Midbrain (tissue), 1 donor: ENCODE measurements at regions not wholly inside any gene's neighbourhood (a gene's known extent, or its start where the extent isn't known, plus 50 kb on each side); places are given as distances from the start of the nearest gene placed in this dataset.
"Not testable (repeated sequence)": the region's sequence is repeated elsewhere in the genome, so short reads cannot be mapped to it uniquely, and the experiment has no call there.

ENCODE experiments used
- DNase-seq: peaks from one replicate; lab custom pipeline; 2025; lab: John Stamatoyannopoulos, UW

GRCh38 chr1:243996223-243996622 lies 54.9 kb upstream of the ZBTB18 start:
- DNase-seq, result no peak

DNA sequence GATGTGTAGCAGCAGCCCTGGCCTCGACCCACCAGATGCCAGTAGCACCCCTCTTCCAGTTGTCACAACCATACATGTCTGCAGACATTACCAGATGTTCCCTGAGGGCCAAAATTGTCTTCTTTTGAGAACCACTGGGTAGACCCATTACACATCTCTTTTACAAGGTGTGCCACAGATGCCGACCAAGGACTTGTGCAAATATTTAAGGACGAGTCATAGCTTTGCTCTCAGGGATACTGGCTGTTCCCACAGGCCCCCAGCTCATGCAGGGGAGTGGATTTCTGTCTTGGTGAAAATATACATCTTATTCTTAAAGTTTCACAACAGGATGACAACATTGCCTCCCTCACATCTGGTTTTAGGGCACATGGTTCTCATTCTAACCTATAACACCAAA lies 59.4 kb upstream of the ZBTB18 start:
- no peak for DNase-seq

GRCh38 chr1:243984788-243985187 lies 66.3 kb upstream of the ZBTB18 start:
- no peak for DNase-seq

DNA sequence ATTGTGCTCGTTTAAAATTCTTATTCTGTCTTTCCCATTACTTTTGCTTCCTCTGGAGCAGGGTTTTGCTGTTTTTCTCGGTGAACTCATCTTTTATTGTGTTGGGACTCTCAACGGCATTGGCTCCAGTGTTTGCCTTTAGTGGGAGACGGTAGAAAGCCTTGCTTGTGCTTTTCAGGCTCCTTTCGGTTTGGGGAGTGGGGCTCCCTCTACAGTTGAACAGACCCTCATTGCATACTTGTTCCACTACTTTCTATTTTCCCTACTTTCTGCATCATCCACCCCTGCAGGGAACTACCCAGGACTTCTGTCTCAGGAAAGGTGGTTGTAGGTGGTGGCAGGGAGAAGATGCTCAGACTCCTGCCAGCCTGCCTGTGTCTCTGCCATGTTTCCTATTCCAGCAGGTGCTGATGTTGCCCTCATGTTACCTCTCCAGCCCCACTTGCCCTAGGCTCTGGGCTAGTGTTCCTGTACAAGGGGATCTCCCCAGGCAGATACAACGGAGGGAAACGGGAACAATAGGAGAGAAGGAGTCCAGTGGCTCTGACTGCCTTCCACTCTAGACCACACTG lies 68.5 kb upstream of the ZBTB18 start:
- no peak for DNase-seq

DNA sequence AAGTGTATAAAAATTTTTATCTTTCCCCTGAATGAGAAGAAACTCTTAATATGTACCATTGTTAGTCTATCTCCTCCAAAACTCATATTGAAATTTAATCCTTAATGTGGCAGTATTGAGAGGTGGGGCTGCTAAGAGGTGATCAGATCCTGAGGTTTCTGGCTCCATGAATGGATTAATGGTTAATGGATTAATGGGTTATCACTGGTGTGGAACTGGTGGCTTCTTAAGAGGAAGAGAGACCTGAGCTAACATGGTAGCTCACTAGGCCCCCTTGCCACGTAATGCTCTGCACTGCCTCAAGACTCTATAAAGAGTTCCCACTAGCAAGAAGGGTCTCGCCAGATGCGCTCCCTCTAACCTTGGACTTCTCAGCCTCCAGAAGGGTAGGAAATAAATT lies 70.6 kb upstream of the ZBTB18 start:
- no peak for DNase-seq

DNA sequence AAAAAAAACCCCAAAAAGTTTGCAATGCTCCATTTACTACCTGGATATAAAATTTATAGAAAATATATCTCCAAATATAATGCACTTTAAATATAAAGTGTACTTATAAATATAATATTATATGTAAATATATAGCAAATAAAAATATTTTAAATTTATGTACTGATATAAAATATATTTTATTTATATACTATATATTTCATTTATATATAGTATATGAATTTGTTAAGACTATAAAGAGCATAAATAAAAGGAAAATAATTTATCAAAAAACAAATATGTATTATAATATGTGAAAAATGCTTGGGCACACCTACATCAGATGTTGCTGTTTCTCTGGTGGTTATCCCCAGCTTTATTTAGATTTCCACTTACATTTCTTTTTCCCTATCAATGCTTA lies 71.0 kb upstream of the ZBTB18 start:
- no peak for DNase-seq

- no peak for DNase-seq
Observed at GRCh38 chr1:243979396-243979795, 71.7 kb upstream of the ZBTB18 start.

GRCh38 chr1:243977094-243977493 lies 74.0 kb upstream of the ZBTB18 start:
- no peak for DNase-seq

DNA sequence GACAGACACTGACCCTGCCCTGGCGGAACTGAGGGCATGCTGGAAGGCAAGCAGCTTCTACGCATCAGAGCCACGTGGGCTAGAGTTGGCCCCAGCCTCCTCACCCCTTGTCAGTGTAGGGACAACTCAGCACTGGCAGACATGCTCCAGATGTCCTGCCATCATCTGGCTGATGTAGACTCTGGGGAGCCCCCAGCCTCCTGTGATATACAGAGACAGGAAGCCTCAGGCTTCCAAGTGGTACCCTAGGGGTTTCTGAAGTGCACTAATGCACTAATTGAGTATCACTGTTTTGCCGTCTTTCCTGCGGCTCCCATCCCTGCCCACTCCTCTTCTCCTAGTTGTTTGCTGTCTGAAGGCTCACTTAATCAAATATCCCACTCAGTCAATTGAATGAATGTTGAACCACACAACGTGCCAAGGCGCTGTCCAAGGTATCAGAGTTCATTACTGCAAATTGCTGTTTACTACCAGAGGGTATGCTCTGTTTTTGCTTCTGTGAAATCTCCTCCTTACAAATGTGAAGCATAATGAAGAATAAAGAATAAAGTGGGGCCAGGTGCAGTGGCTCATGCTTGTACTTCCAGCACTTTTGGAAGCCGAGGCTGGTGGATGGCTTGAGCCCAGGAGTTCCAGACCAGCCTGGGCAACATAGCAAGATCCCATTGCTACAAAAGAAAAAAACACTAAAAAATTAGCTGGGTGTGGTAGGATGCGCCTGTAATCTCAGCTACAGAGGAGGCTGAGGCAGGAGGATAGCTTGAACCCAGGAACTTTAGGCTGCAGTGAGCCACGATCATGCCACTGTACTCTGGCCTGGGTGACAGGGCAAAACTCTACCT lies 76.4 kb upstream of the ZBTB18 start:
- DNase-seq, result no peak

DNA sequence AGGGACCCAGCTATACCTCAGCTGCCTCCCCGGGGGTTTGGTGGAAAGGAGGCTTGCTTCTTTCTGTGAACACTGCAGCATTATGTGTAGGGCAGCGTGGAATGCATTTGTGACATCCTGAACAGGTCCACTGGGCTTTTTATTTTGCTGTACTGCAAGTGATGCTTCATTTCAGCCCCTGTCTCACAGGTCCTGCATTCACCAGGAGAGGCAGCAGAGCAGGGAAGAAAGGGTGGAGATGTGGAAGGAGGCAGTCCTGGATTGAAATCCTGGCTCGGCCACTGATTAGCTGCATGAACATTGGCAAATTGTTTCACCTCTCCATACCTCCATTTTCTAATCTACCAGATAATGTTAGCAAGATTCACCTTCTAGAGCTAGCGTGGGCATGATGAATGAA lies 77.9 kb upstream of the ZBTB18 start:
- no peak for DNase-seq

DNA sequence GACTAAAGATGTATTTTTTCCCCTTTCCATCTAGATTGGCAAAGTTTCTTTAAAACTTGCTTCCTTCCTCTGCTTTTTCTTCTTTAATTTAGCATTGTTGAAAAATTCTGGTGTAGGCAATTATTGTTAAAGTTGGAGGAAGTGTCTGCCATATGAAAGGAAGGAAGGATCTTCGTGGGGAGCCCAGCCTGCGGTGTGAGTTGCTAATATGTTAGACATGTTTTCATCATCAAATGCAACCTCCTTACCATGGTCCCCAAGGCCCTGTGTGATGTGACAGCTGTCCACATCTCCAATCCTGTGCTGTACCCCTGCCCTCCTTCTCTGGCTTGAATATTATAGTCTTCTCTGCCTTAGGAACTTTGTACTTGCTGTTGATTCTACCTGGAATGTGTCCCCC lies 81.0 kb upstream of the ZBTB18 start:
- no peak for DNase-seq

DNA sequence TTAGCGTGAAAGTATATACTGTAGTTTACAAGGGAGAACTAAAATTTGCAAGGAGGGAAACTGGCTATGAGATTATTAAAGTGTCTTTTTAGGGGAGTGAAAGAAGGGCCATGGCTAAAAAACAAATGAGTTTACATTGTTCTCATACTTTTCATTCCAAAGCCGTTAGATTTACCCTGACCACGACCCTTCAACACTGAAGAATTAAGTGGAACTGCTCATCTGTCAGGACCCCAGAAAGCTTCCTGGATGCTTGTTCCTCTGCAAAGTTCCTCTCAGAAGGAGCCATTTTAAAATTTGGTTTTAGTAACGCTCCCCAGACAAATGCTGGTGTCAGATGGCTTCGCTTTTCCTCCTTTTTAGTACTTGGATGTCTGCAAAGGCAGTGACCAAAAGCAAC lies 82.7 kb upstream of the ZBTB18 start:
- DNase-seq, result no peak

DNA sequence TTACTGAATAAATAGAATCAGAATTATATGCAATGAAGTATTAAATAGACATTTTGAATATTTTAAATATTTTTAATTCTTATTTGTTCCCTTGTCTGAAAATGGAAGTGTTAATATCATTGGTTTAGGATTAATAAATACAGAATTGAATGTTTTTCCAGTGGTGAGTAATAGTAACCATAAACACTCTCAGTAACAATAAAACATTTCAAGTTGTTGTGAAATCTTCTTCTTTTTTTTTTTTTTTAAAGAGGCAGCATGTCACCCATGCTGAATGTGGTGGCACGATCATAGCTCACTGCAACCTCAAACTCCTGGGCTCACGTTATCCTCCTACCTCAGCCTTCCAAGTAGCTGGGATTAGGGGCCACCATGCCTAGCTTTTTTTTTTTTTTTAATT lies 86.2 kb upstream of the ZBTB18 start:
- no peak for DNase-seq

GRCh38 chr1:243963571-243963970 lies 87.5 kb upstream of the ZBTB18 start:
- no peak for DNase-seq

- no peak for DNase-seq
Observed at GRCh38 chr1:243962541-243962940, 88.5 kb upstream of the ZBTB18 start.

DNA sequence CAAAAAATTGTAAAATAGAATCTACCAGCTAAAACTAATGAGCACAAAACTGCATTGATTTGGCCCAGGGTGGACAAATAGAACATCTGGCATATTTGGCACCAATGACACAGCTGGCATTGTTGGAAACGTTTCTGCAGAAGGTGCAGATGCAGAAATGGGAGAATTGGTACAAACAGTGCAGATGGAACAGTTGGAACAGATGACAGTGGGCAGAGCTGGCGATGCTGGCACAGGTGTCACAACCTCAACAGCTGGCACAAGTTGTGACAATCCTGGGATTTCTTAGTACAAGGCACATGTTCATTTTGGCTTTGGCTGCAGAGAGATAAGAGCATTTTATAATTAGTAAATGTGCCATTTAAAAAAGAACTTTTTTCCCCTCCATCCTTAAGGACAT lies 91.1 kb upstream of the ZBTB18 start:
- peak; percentile 46 for DNase-seq

DNA sequence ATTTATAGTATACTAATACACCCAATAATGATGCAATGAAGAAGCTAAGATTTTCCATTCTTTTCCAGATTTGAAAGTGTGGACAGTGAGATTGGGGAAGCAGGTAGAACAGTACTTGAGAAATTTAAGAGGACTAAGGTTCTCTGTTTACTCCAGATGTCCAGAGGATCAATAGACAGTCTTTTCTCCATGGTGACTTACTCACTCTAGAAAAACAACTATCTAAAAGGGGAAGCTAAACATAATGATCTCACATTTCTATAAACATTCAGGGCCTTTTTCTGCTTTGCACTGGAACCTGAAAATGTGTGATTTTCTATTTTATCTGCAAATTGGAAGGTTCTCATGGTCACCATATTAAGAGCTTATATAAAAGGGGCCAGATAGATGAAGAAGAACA lies 93.9 kb upstream of the ZBTB18 start:
- DNase-seq, result no peak

GRCh38 chr1:243956450-243956849 lies 94.6 kb upstream of the ZBTB18 start:
- no peak for DNase-seq

- DNase-seq, result not testable (repeated sequence)
Observed at GRCh38 chr1:243951207-243951606, 99.9 kb upstream of the ZBTB18 start.

DNA sequence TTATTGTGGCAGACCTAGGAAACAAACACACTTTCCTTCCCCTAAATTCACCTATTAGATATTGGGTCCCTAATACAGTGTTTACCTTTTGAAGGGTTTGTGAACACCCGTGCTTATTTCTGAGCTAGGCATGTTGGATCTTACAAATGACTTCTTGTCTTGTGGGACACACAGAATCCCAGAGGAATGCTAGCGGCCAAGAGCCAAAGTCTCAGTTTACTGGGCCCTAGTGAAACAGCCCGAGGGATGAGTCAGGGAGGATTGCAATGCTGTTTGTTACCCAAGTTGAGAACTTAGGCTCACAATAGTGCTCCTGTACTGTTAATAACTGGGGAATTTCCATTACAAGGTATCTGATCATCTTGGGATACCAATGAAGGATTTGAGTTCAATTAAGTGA lies 100.1 kb upstream of the AKT3 start:
- no peak for DNase-seq

DNA sequence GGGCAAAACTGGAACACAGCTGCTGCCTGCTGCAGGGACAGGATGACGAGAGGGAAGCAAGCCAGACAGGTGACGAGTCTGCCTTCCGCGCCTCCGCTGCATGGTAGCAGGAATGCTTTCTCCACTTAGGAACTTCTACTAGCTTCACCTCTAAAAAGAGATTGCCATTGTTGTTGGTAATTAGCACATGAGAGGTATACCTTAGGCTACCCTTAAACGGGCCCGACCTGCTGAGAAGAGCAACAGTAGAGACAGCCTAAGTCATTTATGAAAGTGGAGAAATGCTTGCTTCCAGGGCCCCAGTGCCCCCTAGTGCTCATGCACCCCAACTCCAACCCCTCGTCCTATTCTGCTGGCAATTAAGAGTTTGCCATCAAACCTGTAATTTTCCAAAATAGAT lies 96.9 kb upstream of the AKT3 start:
- peak; percentile 14 for DNase-seq

DNA sequence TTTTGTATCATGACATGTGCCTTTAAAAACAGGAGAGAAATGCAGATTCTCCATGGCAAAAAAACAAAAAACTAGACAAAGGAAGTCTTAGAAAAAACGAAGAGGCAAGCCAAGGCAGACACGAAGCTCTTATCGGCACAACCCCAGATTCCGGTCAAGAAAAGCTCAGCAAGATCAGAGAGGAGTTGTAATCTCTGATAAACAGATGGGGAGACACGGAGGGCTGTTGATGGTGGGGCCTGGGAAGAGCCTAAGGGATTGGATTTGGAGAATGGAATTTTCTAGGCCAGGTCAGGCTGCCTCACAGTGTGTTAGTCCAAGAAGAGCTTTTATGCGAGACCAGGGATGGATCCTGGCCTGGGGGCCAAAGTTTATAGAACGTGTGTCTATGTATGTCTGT lies 96.2 kb upstream of the AKT3 start:
- no peak for DNase-seq

- no peak for DNase-seq
Observed at GRCh38 chr1:243945727-243946126, 95.7 kb upstream of the AKT3 start.
